D721Med (cell line): ENCODE measurements at regions not wholly inside any gene's neighbourhood (a gene's known extent, or its start where the extent isn't known, plus 50 kb on each side); places are given as distances from the start of the nearest gene placed in this dataset.

Experiments used
- DNase-seq: peaks from one replicate; pipeline ENCODE4 v3.0.0; 2011; ENCODE audit warnings: low spot score; ENCODE audit not compliant: insufficient read length
- FAIRE-seq: peaks from 2 replicates; lab custom pipeline; 2011; peaks lifted over from hg19 to GRCh38; lab: Jason Lieb, UNC
- CTCF ChIP-seq: IDR thresholded peaks from 2 replicates; pipeline ENCODE4 v1.5.1; 2012; ENCODE audit warnings: mild to moderate bottlenecking, control low read depth; ENCODE audit not compliant: insufficient read depth; ENCODE audit errors: missing control alignments

- DNase-seq (no peak), FAIRE-seq (no peak)
- no peak for TF ChIP-seq CTCF
Measured at GRCh38 chr14:56055511-56055910, 62.7 kb upstream of the PELI2 start.

GRCh38 chr14:56056031-56056430, 62.2 kb upstream of the PELI2 start:
- TF ChIP-seq CTCF: no peak
- FAIRE-seq (no peak), DNase-seq (no peak)

- DNase-seq (no peak), FAIRE-seq (no peak)
- no peak for TF ChIP-seq CTCF
Measured at GRCh38 chr14:56057071-56057741, 61.0 kb upstream of the PELI2 start.

GRCh38 chr14:56057767-56058166, 60.4 kb upstream of the PELI2 start:
- FAIRE-seq (no peak), DNase-seq (no peak)
- TF ChIP-seq CTCF: no peak

- FAIRE-seq: no peak
- no peak for DNase-seq
- no peak for TF ChIP-seq CTCF
Measured at GRCh38 chr14:56059054-56059453, 59.2 kb upstream of the PELI2 start.

GRCh38 chr14:56061051-56061450, 57.2 kb upstream of the PELI2 start:
- no peak for FAIRE-seq
- no peak for DNase-seq
- no peak for TF ChIP-seq CTCF

- DNase-seq (no peak), FAIRE-seq (no peak)
- TF ChIP-seq CTCF: no peak
Measured at GRCh38 chr14:56063131-56063530, 55.1 kb upstream of the PELI2 start.
